HUES48 (cell line): ENCODE measurements at regions not wholly inside any gene's neighbourhood (a gene's known extent, or its start where the extent isn't known, plus 50 kb on each side); places are given as distances from the start of the nearest gene placed in this dataset.
"Not testable (repeated sequence)": the region's sequence is repeated elsewhere in the genome, so short reads cannot be mapped to it uniquely, and the experiment has no call there.

Experiments used
- H3K27ac ChIP-seq: one replicate; pipeline ENCODE4 v1.7.0; 2013; ENCODE audit warnings: low read depth, low read length, inconsistent platforms
- H3K27me3 ChIP-seq: 2 replicates; pipeline ENCODE4 v1.6.1; 2013; ENCODE audit warnings: mild to moderate bottlenecking, low read length; ENCODE audit not compliant: control insufficient read depth, insufficient read depth
- H3K36me3 ChIP-seq: 2 replicates; pipeline ENCODE4 v1.6.1; 2013; ENCODE audit warnings: low read length; ENCODE audit not compliant: control insufficient read depth, insufficient read depth
- H3K4me1 ChIP-seq: 2 replicates; pipeline ENCODE4 v1.6.1; 2013; ENCODE audit warnings: mild to moderate bottlenecking, low read length; ENCODE audit not compliant: control insufficient read depth, insufficient read depth
- H3K4me3 ChIP-seq: 2 replicates; pipeline ENCODE4 v1.5.1; 2013; ENCODE audit warnings: mild to moderate bottlenecking, low read depth, low read length
- H3K9ac ChIP-seq: 2 replicates; pipeline ENCODE4 v1.6.1; 2013; ENCODE audit warnings: mild to moderate bottlenecking, low read depth, low read length, moderate library complexity
- H3K9me3 ChIP-seq: 2 replicates; pipeline ENCODE4 v1.6.1; 2013; ENCODE audit warnings: low read length; ENCODE audit not compliant: control insufficient read depth, insufficient read depth

GRCh38 chr16:79882340-79883005, 281.9 kb upstream of the MAF start:
- Histone ChIP-seq H3K4me1 (no peaks in the 10 kb centered on the region), H3K4me3 (no peak overlapping the region), H3K27ac (no peak overlapping the region), H3K9ac (no peak overlapping the region), H3K36me3 (no peaks in the 10 kb centered on the region), H3K27me3 (no peaks in the 10 kb centered on the region), H3K9me3 (no peaks in the 10 kb centered on the region)

- not testable (repeated sequence) for H3K27ac ChIP-seq, H3K9ac ChIP-seq, H3K4me1 ChIP-seq, H3K9me3 ChIP-seq, H3K4me3 ChIP-seq, H3K27me3 ChIP-seq, H3K36me3 ChIP-seq
These were observed 280.6 kb upstream of the MAF start for GRCh38 chr16:79881107-79881506.

GRCh38 chr16:79876332-79876730, 275.8 kb upstream of the MAF start:
- peaks cover 4% of the 10 kb centered on the region; the same call in 1 of the 2 replicates for H3K4me1 ChIP-seq
- no peaks in the 10 kb centered on the region for H3K27me3 ChIP-seq
- no peaks in the 10 kb centered on the region for H3K9me3 ChIP-seq
- no peaks in the 10 kb centered on the region for H3K36me3 ChIP-seq
- H3K4me3 ChIP-seq: no peak overlapping the region
- H3K27ac ChIP-seq: no peak overlapping the region
- H3K9ac ChIP-seq: no peak overlapping the region

GRCh38 chr16:79874391-79874790, 273.9 kb upstream of the MAF start:
- H3K27me3 ChIP-seq: no peaks in the 10 kb centered on the region
- no peaks in the 10 kb centered on the region for H3K36me3 ChIP-seq
- no peak overlapping the region for H3K4me3 ChIP-seq
- no peak overlapping the region for H3K27ac ChIP-seq
- H3K9me3 ChIP-seq: no peaks in the 10 kb centered on the region
- H3K9ac ChIP-seq: no peak overlapping the region
- H3K4me1 ChIP-seq: peaks cover 4% of the 10 kb centered on the region; the same call in 1 of the 2 replicates

- Histone ChIP-seq H3K4me3 (no peak overlapping the region), H3K9me3 (no peaks in the 10 kb centered on the region), H3K36me3 (no peaks in the 10 kb centered on the region), H3K27ac (no peak overlapping the region), H3K9ac (no peak overlapping the region), H3K27me3 (no peaks in the 10 kb centered on the region), H3K4me1 (peaks cover 4% of the 10 kb centered on the region; the same call in 1 of the 2 replicates)
These were observed 273.3 kb upstream of the MAF start for GRCh38 chr16:79873825-79874224.

- H3K27ac ChIP-seq: no peak overlapping the region
- no peaks in the 10 kb centered on the region for H3K27me3 ChIP-seq
- no peaks in the 10 kb centered on the region for H3K36me3 ChIP-seq
- H3K4me3 ChIP-seq: no peak overlapping the region
- no peaks in the 10 kb centered on the region for H3K9me3 ChIP-seq
- H3K9ac ChIP-seq: no peak overlapping the region
- peaks cover 4% of the 10 kb centered on the region; the same call in 1 of the 2 replicates for H3K4me1 ChIP-seq
These were observed 271.4 kb upstream of the MAF start for GRCh38 chr16:79871906-79872305.

- Histone ChIP-seq H3K27me3 (no peaks in the 10 kb centered on the region), H3K4me1 (no peaks in the 10 kb centered on the region), H3K9ac (no peak overlapping the region), H3K27ac (no peak overlapping the region), H3K9me3 (no peaks in the 10 kb centered on the region), H3K36me3 (no peaks in the 10 kb centered on the region), H3K4me3 (no peak overlapping the region)
These were observed 269.7 kb upstream of the MAF start for GRCh38 chr16:79870016-79870886.

GRCh38 chr16:79869304-79870015, 268.9 kb upstream of the MAF start:
- Histone ChIP-seq H3K4me3 (no peak overlapping the region), H3K9ac (no peak overlapping the region), H3K27me3 (no peaks in the 10 kb centered on the region), H3K27ac (no peak overlapping the region), H3K9me3 (no peaks in the 10 kb centered on the region), H3K36me3 (no peaks in the 10 kb centered on the region), H3K4me1 (no peaks in the 10 kb centered on the region)

GRCh38 chr16:79868841-79869240, 268.3 kb upstream of the MAF start:
- Histone ChIP-seq H3K27ac (no peak overlapping the region), H3K9me3 (no peaks in the 10 kb centered on the region), H3K36me3 (no peaks in the 10 kb centered on the region), H3K4me1 (no peaks in the 10 kb centered on the region), H3K9ac (no peak overlapping the region), H3K4me3 (no peak overlapping the region), H3K27me3 (no peaks in the 10 kb centered on the region)

- H3K9ac ChIP-seq: no peak overlapping the region
- H3K36me3 ChIP-seq: no peaks in the 10 kb centered on the region
- H3K4me1 ChIP-seq: no peaks in the 10 kb centered on the region
- no peaks in the 10 kb centered on the region for H3K9me3 ChIP-seq
- H3K27me3 ChIP-seq: no peaks in the 10 kb centered on the region
- H3K27ac ChIP-seq: no peak overlapping the region
- H3K4me3 ChIP-seq: no peak overlapping the region
These were observed 267.0 kb upstream of the MAF start for GRCh38 chr16:79867425-79867997.
